ENCODE measurements at regions not wholly inside any gene's neighbourhood (a gene's known extent, or its start where the extent isn't known, plus 50 kb on each side); places are given as distances from the start of the nearest gene placed in this dataset.
"Not testable (repeated sequence)": the region's sequence is repeated elsewhere in the genome, so short reads cannot be mapped to it uniquely, and the experiment has no call there.

GRCh38 chr13:18697851-18698250 is 483.8 kb downstream of the TUBA3C start:
- FAIRE-seq; H3K4me3 ChIP-seq; intact Hi-C loops (cut with micrococcal nuclease; ENCODE audit: unreplicated experiment); ATAC-seq; H3K4me1 ChIP-seq (ENCODE audit: control insufficient read depth, insufficient read depth, low read length); RAD21 ChIA-PET (ENCODE audit: unreplicated experiment); H3K79me2 ChIP-seq (ENCODE audit: control insufficient read depth, insufficient read depth, low read length); H3K9me3 ChIP-seq (replicated peaks; ENCODE audit: control insufficient read depth, insufficient read depth, low read length); DNase-seq (ENCODE audit: low read depth, low spot score); H3K4me2 ChIP-seq (ENCODE audit: control insufficient read depth, insufficient read depth); SMC1A ChIA-PET (ENCODE audit: uncharacterized antibody, unreplicated experiment); CTCF ChIA-PET; H3K27ac ChIP-seq (ENCODE audit: control insufficient read depth, insufficient read depth); H3K27me3 ChIP-seq (replicated peaks in 1 of 2; ENCODE audit: control insufficient read depth in 2 of 2, insufficient read depth in 2 of 2, low read length in 1 of 2); H3K9ac ChIP-seq (ENCODE audit: control insufficient read depth, insufficient read depth, low read length); H2AFZ ChIP-seq (ENCODE audit: control insufficient read depth, low read depth, low read length); POLR2A ChIA-PET; H3K36me3 ChIP-seq (ENCODE audit: control insufficient read depth in 2 of 2, insufficient read depth in 2 of 2, low read length in 1 of 2); BruUV-seq (replicated peaks); H4K20me1 ChIP-seq (ENCODE audit: control insufficient read depth, insufficient read depth); in situ Hi-C loops (cut with MboI): not testable (repeated sequence)
- 4% methylated on average over 5 of the region's 8 CpGs for WGBS (ENCODE audit: insufficient coverage, insufficient replicate concordance, low lambda C conversion rate, missing lambda C conversion rate)

- FAIRE-seq; H3K9ac ChIP-seq (ENCODE audit: control insufficient read depth, insufficient read depth, low read length); SMC1A ChIA-PET (ENCODE audit: uncharacterized antibody, unreplicated experiment); H3K27ac ChIP-seq (ENCODE audit: control insufficient read depth, insufficient read depth); ATAC-seq; H3K4me1 ChIP-seq (ENCODE audit: control insufficient read depth, insufficient read depth, low read length); H3K4me2 ChIP-seq (ENCODE audit: control insufficient read depth, insufficient read depth); H3K9me3 ChIP-seq (replicated peaks; ENCODE audit: control insufficient read depth, insufficient read depth, low read length); intact Hi-C loops (cut with micrococcal nuclease; ENCODE audit: unreplicated experiment); H4K20me1 ChIP-seq (ENCODE audit: control insufficient read depth, insufficient read depth); CTCF ChIA-PET; in situ Hi-C loops (cut with MboI); H2AFZ ChIP-seq (ENCODE audit: control insufficient read depth, low read depth, low read length); H3K4me3 ChIP-seq; BruUV-seq (replicated peaks); H3K36me3 ChIP-seq (ENCODE audit: control insufficient read depth in 2 of 2, insufficient read depth in 2 of 2, low read length in 1 of 2); H3K79me2 ChIP-seq (ENCODE audit: control insufficient read depth, insufficient read depth, low read length); RAD21 ChIA-PET (ENCODE audit: unreplicated experiment); DNase-seq (ENCODE audit: low read depth, low spot score); POLR2A ChIA-PET; H3K27me3 ChIP-seq (replicated peaks in 1 of 2; ENCODE audit: control insufficient read depth in 2 of 2, insufficient read depth in 2 of 2, low read length in 1 of 2): not testable (repeated sequence)
- WGBS (ENCODE audit: insufficient coverage, insufficient replicate concordance, low lambda C conversion rate, missing lambda C conversion rate) = 53% methylated on average over 21 of the region's 21 CpGs
Observed at GRCh38 chr13:18697221-18697620, 484.4 kb downstream of the TUBA3C start.

- H4K20me1 ChIP-seq (ENCODE audit: control insufficient read depth, insufficient read depth); SMC1A ChIA-PET (ENCODE audit: uncharacterized antibody, unreplicated experiment); RAD21 ChIA-PET (ENCODE audit: unreplicated experiment); H3K36me3 ChIP-seq (ENCODE audit: control insufficient read depth in 2 of 2, insufficient read depth in 2 of 2, low read length in 1 of 2); FAIRE-seq; H3K27ac ChIP-seq (ENCODE audit: control insufficient read depth, insufficient read depth); intact Hi-C loops (cut with micrococcal nuclease; ENCODE audit: unreplicated experiment); H3K9me3 ChIP-seq (replicated peaks; ENCODE audit: control insufficient read depth, insufficient read depth, low read length); H2AFZ ChIP-seq (ENCODE audit: control insufficient read depth, low read depth, low read length); H3K79me2 ChIP-seq (ENCODE audit: control insufficient read depth, insufficient read depth, low read length); H3K4me3 ChIP-seq; BruUV-seq (replicated peaks); in situ Hi-C loops (cut with MboI); POLR2A ChIA-PET; DNase-seq (ENCODE audit: low read depth, low spot score); H3K4me1 ChIP-seq (ENCODE audit: control insufficient read depth, insufficient read depth, low read length); H3K27me3 ChIP-seq (replicated peaks in 1 of 2; ENCODE audit: control insufficient read depth in 2 of 2, insufficient read depth in 2 of 2, low read length in 1 of 2); H3K9ac ChIP-seq (ENCODE audit: control insufficient read depth, insufficient read depth, low read length); ATAC-seq; H3K4me2 ChIP-seq (ENCODE audit: control insufficient read depth, insufficient read depth); CTCF ChIA-PET: not testable (repeated sequence)
- 0% methylated on average over 2 of the region's 2 CpGs for WGBS (ENCODE audit: insufficient coverage, insufficient replicate concordance, low lambda C conversion rate, missing lambda C conversion rate)
Observed at GRCh38 chr13:18677403-18677802, 504.2 kb downstream of the TUBA3C start.

GRCh38 chr13:18675268-18675667 is 506.4 kb downstream of the TUBA3C start:
- in situ Hi-C loops (cut with MboI); H3K4me1 ChIP-seq (ENCODE audit: control insufficient read depth, insufficient read depth, low read length); H3K4me3 ChIP-seq; H3K27ac ChIP-seq (ENCODE audit: control insufficient read depth, insufficient read depth); H3K9me3 ChIP-seq (replicated peaks; ENCODE audit: control insufficient read depth, insufficient read depth, low read length); H4K20me1 ChIP-seq (ENCODE audit: control insufficient read depth, insufficient read depth); POLR2A ChIA-PET; BruUV-seq (replicated peaks); H2AFZ ChIP-seq (ENCODE audit: control insufficient read depth, low read depth, low read length); ATAC-seq; H3K79me2 ChIP-seq (ENCODE audit: control insufficient read depth, insufficient read depth, low read length); RAD21 ChIA-PET (ENCODE audit: unreplicated experiment); H3K36me3 ChIP-seq (ENCODE audit: control insufficient read depth in 2 of 2, insufficient read depth in 2 of 2, low read length in 1 of 2); H3K9ac ChIP-seq (ENCODE audit: control insufficient read depth, insufficient read depth, low read length); FAIRE-seq; CTCF ChIA-PET; H3K4me2 ChIP-seq (ENCODE audit: control insufficient read depth, insufficient read depth); H3K27me3 ChIP-seq (replicated peaks in 1 of 2; ENCODE audit: control insufficient read depth in 2 of 2, insufficient read depth in 2 of 2, low read length in 1 of 2); intact Hi-C loops (cut with micrococcal nuclease; ENCODE audit: unreplicated experiment); SMC1A ChIA-PET (ENCODE audit: uncharacterized antibody, unreplicated experiment); DNase-seq (ENCODE audit: low read depth, low spot score): not testable (repeated sequence)
- WGBS (ENCODE audit: insufficient coverage, insufficient replicate concordance, low lambda C conversion rate, missing lambda C conversion rate) = 4% methylated on average over 2 of the region's 2 CpGs

Data from GM12878 (cell line).